ENCODE measurements at regions not wholly inside any gene's neighbourhood (a gene's known extent, or its start where the extent isn't known, plus 50 kb on each side); places are given as distances from the start of the nearest gene placed in this dataset.

DNA sequence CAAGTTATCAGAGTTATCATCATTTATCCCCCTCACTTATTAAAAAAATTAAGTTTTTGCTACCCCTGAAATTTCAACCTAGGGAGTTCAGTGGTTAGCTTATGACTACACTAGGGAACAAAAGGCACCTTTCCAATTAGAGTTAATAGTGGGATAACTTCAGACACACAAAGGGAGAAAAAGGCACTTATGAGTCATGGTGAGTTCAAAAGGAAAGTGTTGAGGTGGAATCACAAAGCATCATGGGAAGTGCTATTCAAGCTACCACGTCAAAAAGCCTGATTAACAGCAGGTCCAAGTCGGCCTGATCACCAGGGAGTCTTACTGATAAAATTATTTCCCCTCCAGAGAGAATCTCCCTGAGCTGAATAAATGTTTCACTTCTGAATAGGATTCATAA lies 165.7 kb downstream of the C7orf25 start:
- 0% methylated on average over 2 of the region's 2 CpGs for WGBS (ENCODE audit: insufficient coverage, low coverage, missing lambda C conversion rate)
- no peak for FAIRE-seq
- TF ChIP-seq RUNX1 (IDR thresholded peaks at IDR 0.05; ENCODE audit: low read depth) (no peak), ZNF584 (CRISPR knock-in tag; IDR thresholded peaks at IDR 0.05; ENCODE audit: low read depth) (no peak), EWSR1 (IDR thresholded peaks at IDR 0.05; ENCODE audit: borderline replicate concordance, low read depth, partially characterized antibody) (no peak), NFIX (CRISPR knock-in tag; IDR thresholded peaks at IDR 0.05; ENCODE audit: low read depth) (no peak), GMEB1 (CRISPR knock-in tag; IDR thresholded peaks at IDR 0.05) (no peak), CCNT2 (IDR thresholded peaks at IDR 0.05; ENCODE audit: borderline replicate concordance, extremely low read depth, insufficient read length, low read depth, low read length) (no peak), FOXA3 (CRISPR knock-in tag; conservative IDR thresholded peaks at IDR 0.05 in 1 of 2, IDR thresholded peaks at IDR 0.05 in 1 of 2) (no peak), MCM3 (IDR thresholded peaks at IDR 0.05) (no peak)
- TF ChIP-seq, protein P1, sequence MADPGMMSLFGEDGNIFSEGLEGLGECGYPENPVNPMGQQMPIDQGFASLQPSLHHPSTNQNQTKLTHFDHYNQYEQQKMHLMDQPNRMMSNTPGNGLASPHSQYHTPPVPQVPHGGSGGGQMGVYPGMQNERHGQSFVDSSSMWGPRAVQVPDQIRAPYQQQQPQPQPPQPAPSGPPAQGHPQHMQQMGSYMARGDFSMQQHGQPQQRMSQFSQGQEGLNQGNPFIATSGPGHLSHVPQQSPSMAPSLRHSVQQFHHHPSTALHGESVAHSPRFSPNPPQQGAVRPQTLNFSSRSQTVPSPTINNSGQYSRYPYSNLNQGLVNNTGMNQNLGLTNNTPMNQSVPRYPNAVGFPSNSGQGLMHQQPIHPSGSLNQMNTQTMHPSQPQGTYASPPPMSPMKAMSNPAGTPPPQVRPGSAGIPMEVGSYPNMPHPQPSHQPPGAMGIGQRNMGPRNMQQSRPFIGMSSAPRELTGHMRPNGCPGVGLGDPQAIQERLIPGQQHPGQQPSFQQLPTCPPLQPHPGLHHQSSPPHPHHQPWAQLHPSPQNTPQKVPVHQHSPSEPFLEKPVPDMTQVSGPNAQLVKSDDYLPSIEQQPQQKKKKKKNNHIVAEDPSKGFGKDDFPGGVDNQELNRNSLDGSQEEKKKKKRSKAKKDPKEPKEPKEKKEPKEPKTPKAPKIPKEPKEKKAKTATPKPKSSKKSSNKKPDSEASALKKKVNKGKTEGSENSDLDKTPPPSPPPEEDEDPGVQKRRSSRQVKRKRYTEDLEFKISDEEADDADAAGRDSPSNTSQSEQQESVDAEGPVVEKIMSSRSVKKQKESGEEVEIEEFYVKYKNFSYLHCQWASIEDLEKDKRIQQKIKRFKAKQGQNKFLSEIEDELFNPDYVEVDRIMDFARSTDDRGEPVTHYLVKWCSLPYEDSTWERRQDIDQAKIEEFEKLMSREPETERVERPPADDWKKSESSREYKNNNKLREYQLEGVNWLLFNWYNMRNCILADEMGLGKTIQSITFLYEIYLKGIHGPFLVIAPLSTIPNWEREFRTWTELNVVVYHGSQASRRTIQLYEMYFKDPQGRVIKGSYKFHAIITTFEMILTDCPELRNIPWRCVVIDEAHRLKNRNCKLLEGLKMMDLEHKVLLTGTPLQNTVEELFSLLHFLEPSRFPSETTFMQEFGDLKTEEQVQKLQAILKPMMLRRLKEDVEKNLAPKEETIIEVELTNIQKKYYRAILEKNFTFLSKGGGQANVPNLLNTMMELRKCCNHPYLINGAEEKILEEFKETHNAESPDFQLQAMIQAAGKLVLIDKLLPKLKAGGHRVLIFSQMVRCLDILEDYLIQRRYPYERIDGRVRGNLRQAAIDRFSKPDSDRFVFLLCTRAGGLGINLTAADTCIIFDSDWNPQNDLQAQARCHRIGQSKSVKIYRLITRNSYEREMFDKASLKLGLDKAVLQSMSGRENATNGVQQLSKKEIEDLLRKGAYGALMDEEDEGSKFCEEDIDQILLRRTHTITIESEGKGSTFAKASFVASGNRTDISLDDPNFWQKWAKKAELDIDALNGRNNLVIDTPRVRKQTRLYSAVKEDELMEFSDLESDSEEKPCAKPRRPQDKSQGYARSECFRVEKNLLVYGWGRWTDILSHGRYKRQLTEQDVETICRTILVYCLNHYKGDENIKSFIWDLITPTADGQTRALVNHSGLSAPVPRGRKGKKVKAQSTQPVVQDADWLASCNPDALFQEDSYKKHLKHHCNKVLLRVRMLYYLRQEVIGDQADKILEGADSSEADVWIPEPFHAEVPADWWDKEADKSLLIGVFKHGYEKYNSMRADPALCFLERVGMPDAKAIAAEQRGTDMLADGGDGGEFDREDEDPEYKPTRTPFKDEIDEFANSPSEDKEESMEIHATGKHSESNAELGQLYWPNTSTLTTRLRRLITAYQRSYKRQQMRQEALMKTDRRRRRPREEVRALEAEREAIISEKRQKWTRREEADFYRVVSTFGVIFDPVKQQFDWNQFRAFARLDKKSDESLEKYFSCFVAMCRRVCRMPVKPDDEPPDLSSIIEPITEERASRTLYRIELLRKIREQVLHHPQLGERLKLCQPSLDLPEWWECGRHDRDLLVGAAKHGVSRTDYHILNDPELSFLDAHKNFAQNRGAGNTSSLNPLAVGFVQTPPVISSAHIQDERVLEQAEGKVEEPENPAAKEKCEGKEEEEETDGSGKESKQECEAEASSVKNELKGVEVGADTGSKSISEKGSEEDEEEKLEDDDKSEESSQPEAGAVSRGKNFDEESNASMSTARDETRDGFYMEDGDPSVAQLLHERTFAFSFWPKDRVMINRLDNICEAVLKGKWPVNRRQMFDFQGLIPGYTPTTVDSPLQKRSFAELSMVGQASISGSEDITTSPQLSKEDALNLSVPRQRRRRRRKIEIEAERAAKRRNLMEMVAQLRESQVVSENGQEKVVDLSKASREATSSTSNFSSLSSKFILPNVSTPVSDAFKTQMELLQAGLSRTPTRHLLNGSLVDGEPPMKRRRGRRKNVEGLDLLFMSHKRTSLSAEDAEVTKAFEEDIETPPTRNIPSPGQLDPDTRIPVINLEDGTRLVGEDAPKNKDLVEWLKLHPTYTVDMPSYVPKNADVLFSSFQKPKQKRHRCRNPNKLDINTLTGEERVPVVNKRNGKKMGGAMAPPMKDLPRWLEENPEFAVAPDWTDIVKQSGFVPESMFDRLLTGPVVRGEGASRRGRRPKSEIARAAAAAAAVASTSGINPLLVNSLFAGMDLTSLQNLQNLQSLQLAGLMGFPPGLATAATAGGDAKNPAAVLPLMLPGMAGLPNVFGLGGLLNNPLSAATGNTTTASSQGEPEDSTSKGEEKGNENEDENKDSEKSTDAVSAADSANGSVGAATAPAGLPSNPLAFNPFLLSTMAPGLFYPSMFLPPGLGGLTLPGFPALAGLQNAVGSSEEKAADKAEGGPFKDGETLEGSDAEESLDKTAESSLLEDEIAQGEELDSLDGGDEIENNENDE (IDR thresholded peaks at IDR 0.05; ENCODE audit: low read depth, low read length): no peak

More for the DNA sequence above, 165.7 kb downstream of the C7orf25 start:
- no peaks in the 10 kb centered on the region for H3K79me2 ChIP-seq (ENCODE audit: control insufficient read depth, insufficient read depth, low read length)
- no peaks in the 10 kb centered on the region for H3K9me1 ChIP-seq (ENCODE audit: control insufficient read depth, insufficient read depth, low read length)
- no peak overlapping the region for H3K4me3 ChIP-seq
- in situ Hi-C loops (cut with MboI): no loop called here
- no peak overlapping the region for H3K4me2 ChIP-seq (ENCODE audit: insufficient read depth, low read length)
- H3K4me1 ChIP-seq (replicated peaks in 1 of 2; ENCODE audit: control insufficient read depth in 2 of 2, insufficient read depth in 2 of 2, low read length in 2 of 2): no peaks in the 10 kb centered on the region
- DNase-seq (ENCODE audit: extremely low read depth in 1 of 4, low spot score in 3 of 4): no peak
- ChIA-PET CTCF (ENCODE audit: low intra/inter-chr PET ratio) (no interaction called here), POLR2A (interaction anchor here (0.8 kb wide), 1 partner anchor 79 kb away, joined by 3 read pairs; no protein-coding TSS in a partner anchor)
- no peak overlapping the region for H3K9ac ChIP-seq (ENCODE audit: insufficient read depth in 1 of 2, low read depth in 2 of 2, low read length in 2 of 2)
- H3K9me3 ChIP-seq (replicated peaks; ENCODE audit: control insufficient read depth, insufficient read depth, low read depth, low read length): no peaks in the 10 kb centered on the region
- no peaks in the 10 kb centered on the region for H3K27me3 ChIP-seq (ENCODE audit: control insufficient read depth in 2 of 2, insufficient read depth in 2 of 2, low read length in 2 of 2)
- ATAC-seq: no peak
- H4K20me1 ChIP-seq (replicated peaks; ENCODE audit: control insufficient read depth, insufficient read depth, low read length): no peaks in the 10 kb centered on the region
- H2AFZ ChIP-seq (ENCODE audit: low read depth, low read length): no peak overlapping the region
- no TSS peak for BruUV-seq (replicated peaks)
- no peak overlapping the region for H3K27ac ChIP-seq (ENCODE audit: extremely low read depth, low read depth, low read length)
- intact Hi-C loops (cut with micrococcal nuclease): no loop called here
- no peaks in the 10 kb centered on the region for H3K36me3 ChIP-seq (ENCODE audit: control insufficient read depth, insufficient read depth, low read length)

All from K562 (cell line).